Osteocyte (in vitro differentiated cells): ENCODE measurements at regions not wholly inside any gene's neighbourhood (a gene's known extent, or its start where the extent isn't known, plus 50 kb on each side); places are given as distances from the start of the nearest gene placed in this dataset.

Experiments used
- DNase-seq: peaks from one replicate; pipeline ENCODE4 v3.0.0; 2021; ENCODE audit warnings: mixed read lengths; ENCODE audit not compliant: unreplicated experiment; ENCODE audit errors: extremely low spot score
- H3K27ac Mint-ChIP-seq: one replicate; pipeline ENCODE4 v1.8.0; 2021; ENCODE audit warnings: mild to moderate bottlenecking, mixed read lengths; ENCODE audit not compliant: unreplicated experiment
- H3K27me3 Mint-ChIP-seq: one replicate; pipeline ENCODE4 v1.8.0; 2021; ENCODE audit warnings: mixed read lengths; ENCODE audit not compliant: unreplicated experiment
- H3K36me3 Mint-ChIP-seq: one replicate; pipeline ENCODE4 v1.8.0; 2021; ENCODE audit warnings: mixed read lengths; ENCODE audit not compliant: unreplicated experiment
- H3K4me1 Mint-ChIP-seq: one replicate; pipeline ENCODE4 v1.8.0; 2021; ENCODE audit warnings: mixed read lengths; ENCODE audit not compliant: unreplicated experiment
- H3K4me3 Mint-ChIP-seq: one replicate; pipeline ENCODE4 v1.8.0; 2021; ENCODE audit warnings: mild to moderate bottlenecking, moderate library complexity, mixed read lengths; ENCODE audit not compliant: unreplicated experiment
- H3K9me3 Mint-ChIP-seq: one replicate; pipeline ENCODE4 v1.8.0; 2021; ENCODE audit warnings: mixed read lengths; ENCODE audit not compliant: unreplicated experiment
- TF ChIP-seq, protein P1 (sequence below): fragments of 200-600 bp; sonication (generic); IDR thresholded peaks from 2 replicates; pipeline ENCODE4 v1.5.0; 2021; ENCODE audit warnings: antibody characterized with exemption, mild to moderate bottlenecking, moderate library complexity

DNA sequence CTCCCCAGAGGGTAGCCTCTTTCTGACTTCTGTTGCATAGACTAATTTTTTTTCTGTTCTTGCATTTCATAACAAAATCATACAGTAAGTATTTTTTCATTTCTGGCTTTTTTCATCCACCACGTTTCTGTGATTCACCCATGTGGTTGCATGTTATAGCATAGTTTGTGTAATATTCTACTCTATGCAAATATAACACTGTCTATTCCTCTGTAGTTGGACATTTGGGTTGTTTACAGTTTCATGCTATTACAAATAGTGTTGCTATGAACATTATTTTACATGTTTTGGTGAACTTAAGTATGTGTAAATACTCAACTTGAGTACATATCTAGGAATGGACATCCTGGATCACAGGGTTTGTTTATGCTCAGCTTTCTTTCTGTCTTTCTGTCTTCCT lies 187.2 kb upstream of the KCNG1 start:
- Mint-ChIP-seq H3K27ac (no peak overlapping the region), H3K27me3 (peaks cover 68% of the 10 kb centered on the region), H3K36me3 (no peaks in the 10 kb centered on the region), H3K4me1 (peaks cover 11% of the 10 kb centered on the region), H3K9me3 (no peaks in the 10 kb centered on the region), H3K4me3 (no peak overlapping the region)
- TF ChIP-seq, protein P1, sequence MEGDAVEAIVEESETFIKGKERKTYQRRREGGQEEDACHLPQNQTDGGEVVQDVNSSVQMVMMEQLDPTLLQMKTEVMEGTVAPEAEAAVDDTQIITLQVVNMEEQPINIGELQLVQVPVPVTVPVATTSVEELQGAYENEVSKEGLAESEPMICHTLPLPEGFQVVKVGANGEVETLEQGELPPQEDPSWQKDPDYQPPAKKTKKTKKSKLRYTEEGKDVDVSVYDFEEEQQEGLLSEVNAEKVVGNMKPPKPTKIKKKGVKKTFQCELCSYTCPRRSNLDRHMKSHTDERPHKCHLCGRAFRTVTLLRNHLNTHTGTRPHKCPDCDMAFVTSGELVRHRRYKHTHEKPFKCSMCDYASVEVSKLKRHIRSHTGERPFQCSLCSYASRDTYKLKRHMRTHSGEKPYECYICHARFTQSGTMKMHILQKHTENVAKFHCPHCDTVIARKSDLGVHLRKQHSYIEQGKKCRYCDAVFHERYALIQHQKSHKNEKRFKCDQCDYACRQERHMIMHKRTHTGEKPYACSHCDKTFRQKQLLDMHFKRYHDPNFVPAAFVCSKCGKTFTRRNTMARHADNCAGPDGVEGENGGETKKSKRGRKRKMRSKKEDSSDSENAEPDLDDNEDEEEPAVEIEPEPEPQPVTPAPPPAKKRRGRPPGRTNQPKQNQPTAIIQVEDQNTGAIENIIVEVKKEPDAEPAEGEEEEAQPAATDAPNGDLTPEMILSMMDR: no peak
- no peak for DNase-seq

GRCh38 chr20:51208162-51208561 lies 185.3 kb upstream of the KCNG1 start:
- H3K36me3 Mint-ChIP-seq: no peaks in the 10 kb centered on the region
- TF ChIP-seq, protein P1: no peak
- H3K4me3 Mint-ChIP-seq: no peak overlapping the region
- no peaks in the 10 kb centered on the region for H3K9me3 Mint-ChIP-seq
- H3K27me3 Mint-ChIP-seq: peaks cover 62% of the 10 kb centered on the region
- peaks cover 11% of the 10 kb centered on the region for H3K4me1 Mint-ChIP-seq
- H3K27ac Mint-ChIP-seq: no peak overlapping the region
- DNase-seq: no peak

- no peak overlapping the region for H3K27ac Mint-ChIP-seq
- H3K4me1 Mint-ChIP-seq: peaks cover 11% of the 10 kb centered on the region
- H3K9me3 Mint-ChIP-seq: no peaks in the 10 kb centered on the region
- TF ChIP-seq, protein P1: no peak
- no peak for DNase-seq
- peaks cover 61% of the 10 kb centered on the region for H3K27me3 Mint-ChIP-seq
- H3K36me3 Mint-ChIP-seq: no peaks in the 10 kb centered on the region
- H3K4me3 Mint-ChIP-seq: no peak overlapping the region
These were observed 183.2 kb upstream of the KCNG1 start for GRCh38 chr20:51206032-51206662.

GRCh38 chr20:51204794-51205193 lies 181.9 kb upstream of the KCNG1 start:
- no peaks in the 10 kb centered on the region for H3K36me3 Mint-ChIP-seq
- no peak for DNase-seq
- H3K27ac Mint-ChIP-seq: no peak overlapping the region
- H3K4me1 Mint-ChIP-seq: peaks cover 10% of the 10 kb centered on the region
- peaks cover 55% of the 10 kb centered on the region for H3K27me3 Mint-ChIP-seq
- no peaks in the 10 kb centered on the region for H3K9me3 Mint-ChIP-seq
- no peak overlapping the region for H3K4me3 Mint-ChIP-seq
- TF ChIP-seq, protein P1: no peak

- DNase-seq: no peak
- Mint-ChIP-seq H3K4me1 (peaks cover 10% of the 10 kb centered on the region), H3K27me3 (peaks cover 52% of the 10 kb centered on the region), H3K36me3 (no peaks in the 10 kb centered on the region), H3K9me3 (no peaks in the 10 kb centered on the region), H3K4me3 (no peak overlapping the region), H3K27ac (no peak overlapping the region)
- TF ChIP-seq, protein P1: no peak
These were observed 181.3 kb upstream of the KCNG1 start for GRCh38 chr20:51204051-51204715.
